Activated CD4-positive, alpha-beta T cell treated with anti-CD3 and anti-CD28 coated beads, Interleukin-2, amount 50 U/mL, for 48 hours (primary cell): ENCODE measurements at regions not wholly inside any gene's neighbourhood (a gene's known extent, or its start where the extent isn't known, plus 50 kb on each side); places are given as distances from the start of the nearest gene placed in this dataset.

Experiments
- DNase-seq, 2 experiments: peaks; one replicate each; pipeline ENCODE4 v3.0.0-alpha.2; 2020

DNA sequence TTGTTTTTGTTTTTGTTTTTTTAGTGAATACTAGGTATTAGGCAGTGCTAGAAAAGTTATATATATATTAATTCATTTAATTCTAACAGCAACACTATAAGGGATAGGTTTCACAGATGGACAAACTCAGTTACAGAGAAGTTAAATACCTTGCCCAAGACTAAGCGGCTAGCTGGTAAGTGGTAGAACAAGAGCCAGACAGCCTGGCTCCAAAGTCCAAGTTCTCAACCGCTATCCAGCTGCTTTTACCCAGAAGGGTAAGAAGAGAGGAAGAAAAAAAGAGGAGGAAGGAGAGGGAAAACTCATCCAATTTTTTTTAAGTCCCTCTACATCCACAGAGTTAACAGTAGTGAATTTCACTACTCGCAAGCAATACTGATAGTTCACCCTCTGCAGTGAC, 217.0 kb downstream of the SPRY2 start:
- no peak for DNase-seq

DNA sequence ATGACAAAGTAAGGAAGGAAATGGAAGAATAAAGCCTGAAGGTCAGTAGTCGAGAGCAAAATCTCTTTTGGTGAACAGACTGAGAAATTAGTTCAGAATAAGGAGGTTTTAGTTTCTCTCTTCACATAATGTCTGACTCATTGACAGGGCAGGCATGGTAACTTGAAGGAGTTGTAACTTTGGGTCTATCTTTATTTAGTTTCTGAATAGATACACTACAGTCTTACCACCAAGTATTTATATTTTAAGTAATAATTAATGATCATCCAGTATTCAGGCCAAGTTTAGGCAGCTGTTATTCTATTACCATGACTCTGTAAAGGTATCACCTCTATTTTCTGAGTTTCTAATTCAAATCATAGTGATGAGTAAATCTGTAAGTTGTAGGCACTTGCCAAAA, 219.9 kb downstream of the SPRY2 start:
- no peak for DNase-seq

DNA sequence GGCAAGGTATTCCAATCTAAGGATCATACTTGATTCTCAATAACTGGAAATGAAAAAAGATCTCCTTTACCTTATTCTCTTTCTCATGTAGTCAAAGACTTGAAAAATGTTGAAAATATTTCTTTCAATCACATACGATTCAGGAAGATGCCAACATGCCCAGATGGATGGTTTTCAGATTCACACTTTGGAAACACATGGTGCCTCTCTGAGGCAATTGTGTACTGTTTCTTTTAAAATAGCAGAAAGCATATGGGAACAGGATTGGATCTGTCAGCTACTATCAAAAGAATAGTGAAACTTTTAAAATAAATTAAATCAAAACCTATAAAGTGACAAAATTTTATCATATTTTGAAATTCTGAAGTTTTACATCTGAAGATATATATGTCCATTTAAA, 222.4 kb downstream of the SPRY2 start:
- no peak for DNase-seq

DNA sequence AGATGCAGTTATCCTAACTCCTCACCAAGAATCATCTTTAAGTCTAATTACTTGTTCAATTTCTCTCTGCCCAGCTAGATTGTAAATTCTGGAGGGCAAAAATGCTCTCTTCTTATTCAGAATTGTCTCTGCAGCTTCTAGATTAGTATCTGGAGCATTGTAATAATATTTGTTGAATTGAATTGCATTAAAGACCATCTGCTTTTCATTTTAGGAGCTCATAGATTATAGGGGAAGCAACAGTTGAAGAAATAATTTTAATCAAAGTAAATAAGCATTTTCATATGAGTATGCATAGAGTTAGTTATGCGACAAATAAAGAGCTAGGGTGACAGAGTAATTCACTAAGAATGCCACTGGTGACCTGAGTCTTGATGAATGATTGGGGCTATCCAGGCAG, 222.8 kb downstream of the SPRY2 start:
- DNase-seq, result no peak

DNA sequence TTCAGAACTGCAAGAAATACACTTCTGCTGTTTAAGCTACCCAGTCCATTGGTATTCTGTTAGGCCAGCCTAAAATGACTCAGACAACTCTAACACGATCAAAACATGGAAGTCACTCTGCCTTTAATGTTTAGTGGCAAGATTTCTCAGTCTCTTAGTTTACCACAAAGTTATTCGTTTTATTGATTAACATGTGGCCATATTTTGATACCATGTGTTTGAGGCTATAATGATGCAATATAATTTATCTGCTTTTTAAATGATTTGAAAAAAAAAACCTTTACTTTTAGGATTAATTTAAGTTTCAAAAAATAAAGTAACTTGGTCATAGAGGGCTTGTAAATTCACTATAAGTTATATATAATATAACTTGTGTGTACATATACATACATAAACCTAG, 223.4 kb downstream of the SPRY2 start:
- DNase-seq, result no peak

DNA sequence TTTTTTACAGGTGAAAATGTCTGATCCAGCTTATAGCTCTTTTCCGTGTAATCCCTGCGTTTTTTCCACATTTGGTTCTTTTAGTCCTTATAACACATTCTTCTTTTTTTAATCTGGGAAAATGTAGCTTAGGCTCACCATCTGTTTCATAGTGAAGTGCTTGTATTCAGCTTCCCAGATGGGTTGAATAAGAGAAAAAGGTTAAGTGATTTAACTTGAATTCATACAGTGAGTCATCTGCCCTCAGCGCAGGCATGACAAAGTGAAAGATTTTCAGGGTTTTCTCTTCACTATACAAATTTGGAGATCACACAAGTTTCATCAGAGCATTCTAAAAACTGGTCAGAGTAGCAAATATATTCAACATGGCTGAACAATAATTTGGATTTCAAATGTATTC, 224.8 kb downstream of the SPRY2 start:
- DNase-seq, result no peak

DNA sequence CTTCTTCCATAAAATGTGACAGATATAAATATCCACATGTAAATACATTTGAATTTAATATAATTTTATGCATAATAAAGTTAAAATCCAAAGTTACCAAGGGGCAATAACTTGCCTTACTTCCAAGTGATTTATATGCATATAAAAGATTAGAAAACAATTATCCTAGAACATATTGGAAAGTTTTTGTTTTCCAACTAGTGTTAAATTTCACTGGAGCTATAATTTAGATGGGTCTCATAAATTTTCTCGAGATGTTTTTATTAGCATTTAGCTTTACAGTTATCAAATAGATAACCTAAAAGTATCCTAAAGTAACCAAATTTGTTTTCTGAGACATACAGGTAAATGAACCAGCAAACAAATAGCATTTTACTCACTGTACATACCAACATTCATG, 225.3 kb downstream of the SPRY2 start:
- DNase-seq, result no peak

DNA sequence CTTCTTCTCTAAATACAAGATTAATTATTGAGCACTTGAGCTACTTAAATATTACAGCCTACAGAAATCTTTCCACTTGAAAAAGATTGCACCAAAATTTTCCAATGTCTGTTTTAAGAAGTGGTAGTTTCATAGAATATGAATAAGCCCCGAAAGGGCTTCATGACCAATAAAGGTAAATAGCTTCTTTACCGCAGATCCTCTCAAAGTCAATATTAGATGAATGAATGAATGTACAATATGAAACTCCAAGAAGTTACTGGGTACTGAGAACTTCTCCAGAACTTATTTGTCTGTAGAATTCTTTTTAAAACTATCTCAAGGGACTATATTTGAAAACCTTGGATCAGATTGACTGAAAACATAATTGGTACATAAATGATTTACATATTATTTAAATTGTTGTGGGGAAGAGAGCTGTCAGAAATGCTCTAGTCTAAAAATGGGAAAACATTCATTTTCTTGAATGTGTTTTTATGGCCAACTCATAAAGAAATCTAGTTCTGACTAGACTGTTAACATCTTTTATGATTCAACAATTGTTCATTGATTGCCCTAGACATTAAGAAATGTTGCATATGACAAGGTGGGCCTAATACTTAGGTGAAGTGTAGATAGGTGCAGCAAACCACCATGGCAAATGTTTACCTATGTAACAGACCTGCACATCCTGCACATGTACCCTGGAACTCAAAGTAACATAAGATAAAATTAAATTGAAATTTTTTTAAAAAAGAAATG, 227.0 kb downstream of the SPRY2 start:
- no peak for DNase-seq

DNA sequence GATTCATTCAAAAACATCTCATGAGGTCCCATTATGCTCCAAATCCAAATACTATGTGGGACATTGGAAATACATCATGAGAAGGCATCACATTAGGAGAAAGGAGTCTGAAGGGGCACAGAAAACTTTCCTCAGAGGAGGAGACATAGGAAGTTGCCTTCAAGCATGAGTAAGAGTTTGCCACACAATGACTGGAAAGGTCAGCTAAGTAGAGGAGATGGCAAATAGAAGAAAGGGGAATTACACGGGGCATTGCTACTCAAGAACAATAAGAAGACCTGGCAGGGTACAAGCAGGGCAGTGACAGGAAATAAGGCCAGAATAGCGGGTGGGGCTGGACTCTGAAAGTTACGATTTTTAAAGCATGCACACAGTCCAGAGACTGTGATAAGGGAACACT, 231.6 kb downstream of the SPRY2 start:
- no peak for DNase-seq

DNA sequence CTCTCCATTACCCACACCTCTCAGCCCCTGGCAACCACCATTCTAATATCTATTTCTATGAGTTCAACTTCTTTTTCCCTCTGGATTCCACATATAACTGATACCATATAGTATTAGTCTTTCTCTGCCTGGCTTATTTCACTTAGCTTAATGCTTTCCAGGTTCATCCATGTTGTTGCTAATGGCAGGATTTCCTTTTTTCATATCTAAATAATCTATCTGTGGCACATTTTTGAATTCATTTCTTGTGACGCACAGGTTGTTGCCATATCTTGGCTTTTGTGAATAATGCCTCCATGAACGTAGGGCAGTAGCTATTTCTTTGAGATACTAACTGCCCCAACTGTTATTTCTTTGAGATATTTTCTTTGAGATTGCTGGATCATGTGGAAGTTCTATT, 235.6 kb downstream of the SPRY2 start:
- DNase-seq, result no peak

DNA sequence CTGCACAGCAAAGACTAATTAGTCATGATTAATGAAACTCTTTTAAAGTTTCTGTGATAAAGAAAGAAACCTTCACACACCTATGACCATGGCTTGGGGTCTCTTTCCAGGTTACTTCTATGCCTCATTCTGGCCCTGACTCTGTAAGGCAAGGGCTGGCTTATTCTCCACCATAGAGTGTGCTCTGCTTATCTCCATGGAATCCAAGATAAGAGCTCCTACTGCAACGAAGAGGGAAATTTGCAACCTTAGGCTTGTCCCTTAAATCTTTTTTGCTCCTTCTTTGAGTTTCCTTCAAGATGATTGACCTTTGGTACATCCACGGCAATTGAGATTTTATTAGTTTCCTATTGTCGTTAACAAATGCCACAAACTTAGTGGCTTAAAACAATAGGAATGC, 239.9 kb downstream of the SPRY2 start:
- no peak for DNase-seq

DNA sequence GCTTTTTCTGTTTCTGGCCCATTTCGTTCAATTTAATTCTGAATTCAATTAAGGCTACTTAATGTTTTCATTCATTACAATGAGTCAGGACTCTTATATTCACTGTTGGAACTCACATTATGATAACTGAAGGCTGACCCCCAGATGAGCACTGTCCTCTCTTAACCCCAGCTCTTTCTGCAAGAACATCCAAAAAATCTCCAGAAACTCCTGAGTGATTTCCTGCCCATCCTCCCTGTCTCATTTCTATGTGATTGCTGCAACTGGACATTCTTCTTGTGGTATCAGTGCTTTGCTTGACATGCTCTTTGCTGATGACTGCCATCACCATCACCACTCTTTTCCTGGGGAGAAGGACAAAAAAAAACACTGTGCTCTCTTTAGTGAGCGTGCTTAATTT, 240.3 kb downstream of the SPRY2 start:
- DNase-seq, result no peak

DNA sequence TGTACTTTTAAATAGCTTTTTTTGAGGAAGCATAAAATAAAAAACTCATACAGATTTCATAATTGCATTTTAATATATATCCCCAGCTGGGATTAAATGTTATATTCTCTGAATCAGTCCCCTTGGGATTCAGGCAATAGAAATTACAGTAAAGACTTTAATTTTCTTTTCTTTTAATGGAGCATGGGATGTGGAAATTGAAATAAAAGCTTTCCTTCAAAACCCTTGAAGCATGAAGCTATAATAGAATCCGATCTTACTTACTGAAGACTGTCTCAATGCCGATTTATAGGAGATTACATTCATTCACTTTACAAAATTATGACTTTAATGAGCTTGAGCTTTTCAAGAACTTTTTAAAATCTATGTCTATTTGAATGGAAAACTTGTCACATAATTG, 243.4 kb downstream of the SPRY2 start:
- DNase-seq, result no peak

DNA sequence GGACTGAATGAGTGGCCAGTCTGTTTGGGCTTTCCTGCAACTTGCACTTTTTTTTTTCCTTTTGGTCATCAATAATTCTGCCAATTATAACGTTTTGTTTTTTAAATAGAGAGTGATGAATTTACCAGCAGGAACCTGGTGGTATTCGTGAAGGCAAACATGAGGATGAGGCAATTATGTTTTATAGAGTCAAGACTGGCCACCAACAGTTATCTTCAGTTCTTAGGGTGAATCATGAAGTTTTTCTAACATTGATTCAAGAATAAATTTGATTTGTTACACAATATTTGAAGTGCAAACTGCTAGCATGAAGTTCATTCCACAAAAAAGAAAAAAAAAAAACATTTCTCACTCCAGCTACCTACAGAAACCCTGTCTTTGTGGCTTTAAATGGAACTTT, 244.5 kb downstream of the SPRY2 start:
- no peak for DNase-seq

DNA sequence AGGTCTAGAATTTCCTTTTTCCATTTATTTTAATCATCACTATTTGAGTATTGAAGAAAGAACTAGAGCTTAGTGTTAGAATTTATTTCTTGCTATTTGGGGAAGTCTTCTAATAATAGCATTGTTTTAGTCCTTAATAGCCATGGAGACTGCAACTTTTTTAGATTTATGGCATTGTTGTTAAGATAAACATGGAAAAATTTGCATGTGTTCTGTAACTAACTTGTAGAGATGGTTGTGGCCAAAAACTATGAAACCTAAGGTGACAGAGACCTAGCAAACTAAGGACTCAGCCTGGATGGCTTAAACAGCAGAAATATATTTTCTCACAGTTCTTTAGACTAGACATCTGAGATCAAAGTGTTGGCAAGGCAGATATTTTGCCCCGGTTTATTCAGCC, 246.4 kb downstream of the SPRY2 start:
- no peak for DNase-seq

DNA sequence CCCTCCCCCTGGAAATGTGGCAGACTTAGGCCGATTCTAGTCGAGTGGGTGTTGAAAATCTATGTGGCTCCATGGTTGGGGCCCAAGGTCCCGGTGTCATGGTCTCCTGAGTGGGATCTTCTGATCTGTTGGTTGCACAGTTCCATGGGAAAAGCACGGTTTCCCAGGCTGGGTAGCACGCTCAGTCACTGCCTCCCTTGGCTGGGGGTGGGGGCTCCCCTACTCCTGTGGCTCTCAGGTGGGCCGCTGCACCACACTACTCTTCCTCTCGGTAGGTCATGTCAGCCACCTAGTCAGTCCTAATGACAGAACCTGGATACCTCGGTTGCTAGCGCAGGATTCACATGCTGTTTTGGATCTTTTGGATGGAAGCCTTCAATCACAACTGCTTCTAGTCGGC, 247.0 kb downstream of the SPRY2 start:
- no peak for DNase-seq

DNA sequence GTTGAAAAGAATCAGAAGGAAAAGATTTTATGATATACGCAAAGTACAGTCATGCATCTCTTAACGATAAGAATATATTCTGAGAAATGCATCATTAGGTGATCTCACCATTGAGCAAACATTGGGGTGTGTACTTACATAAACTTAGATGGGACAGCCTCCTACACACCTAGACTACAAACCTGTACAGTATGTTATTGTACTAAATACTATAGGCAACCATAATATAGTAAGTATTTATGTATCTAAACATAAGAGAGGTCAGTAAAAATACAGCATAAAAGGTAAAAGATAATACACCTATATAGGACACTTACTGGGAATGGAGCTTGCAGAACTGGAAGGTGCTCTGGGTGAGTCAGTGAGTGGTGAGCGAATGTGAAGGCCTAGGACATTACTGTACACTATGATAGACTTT, 254.6 kb downstream of the SPRY2 start:
- DNase-seq, result no peak

DNA sequence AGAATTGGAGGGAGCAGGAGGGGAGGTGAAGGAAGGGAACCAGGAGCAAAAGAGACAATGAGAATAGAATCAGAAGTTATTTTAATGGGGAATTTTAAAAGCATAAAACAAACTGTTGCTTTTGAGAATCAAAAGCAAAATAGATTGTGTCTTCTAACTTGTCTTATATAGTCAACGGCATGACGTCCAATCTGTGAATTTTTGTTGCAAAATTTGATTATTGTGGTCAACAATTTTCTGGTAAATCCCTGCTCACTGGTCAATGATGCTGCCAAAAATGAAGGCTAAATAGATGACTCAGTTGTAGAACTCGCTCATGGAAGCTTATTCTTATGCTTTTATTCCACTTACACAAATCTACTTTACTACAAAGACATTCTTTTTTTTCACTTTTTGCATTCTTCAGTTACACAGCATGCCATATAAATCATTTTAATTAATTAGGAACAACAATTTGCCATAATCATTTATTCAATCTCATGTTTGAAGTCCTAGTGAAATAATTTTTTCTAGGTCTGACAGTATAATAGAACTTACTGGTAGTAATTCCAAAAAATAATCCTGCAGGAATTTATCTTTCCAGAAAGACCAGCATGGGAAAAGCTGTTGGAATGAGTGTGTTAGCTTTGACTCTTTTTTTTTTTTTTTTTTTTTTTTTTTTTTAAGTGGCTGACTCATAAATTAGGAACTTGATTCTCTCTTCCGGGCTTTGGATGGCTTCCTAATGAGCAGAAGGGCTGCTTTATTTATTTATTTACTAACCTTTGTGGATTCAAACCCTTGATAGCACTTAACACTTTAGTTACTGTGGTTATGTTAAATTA, 256.9 kb downstream of the SPRY2 start:
- DNase-seq, result no peak

DNA sequence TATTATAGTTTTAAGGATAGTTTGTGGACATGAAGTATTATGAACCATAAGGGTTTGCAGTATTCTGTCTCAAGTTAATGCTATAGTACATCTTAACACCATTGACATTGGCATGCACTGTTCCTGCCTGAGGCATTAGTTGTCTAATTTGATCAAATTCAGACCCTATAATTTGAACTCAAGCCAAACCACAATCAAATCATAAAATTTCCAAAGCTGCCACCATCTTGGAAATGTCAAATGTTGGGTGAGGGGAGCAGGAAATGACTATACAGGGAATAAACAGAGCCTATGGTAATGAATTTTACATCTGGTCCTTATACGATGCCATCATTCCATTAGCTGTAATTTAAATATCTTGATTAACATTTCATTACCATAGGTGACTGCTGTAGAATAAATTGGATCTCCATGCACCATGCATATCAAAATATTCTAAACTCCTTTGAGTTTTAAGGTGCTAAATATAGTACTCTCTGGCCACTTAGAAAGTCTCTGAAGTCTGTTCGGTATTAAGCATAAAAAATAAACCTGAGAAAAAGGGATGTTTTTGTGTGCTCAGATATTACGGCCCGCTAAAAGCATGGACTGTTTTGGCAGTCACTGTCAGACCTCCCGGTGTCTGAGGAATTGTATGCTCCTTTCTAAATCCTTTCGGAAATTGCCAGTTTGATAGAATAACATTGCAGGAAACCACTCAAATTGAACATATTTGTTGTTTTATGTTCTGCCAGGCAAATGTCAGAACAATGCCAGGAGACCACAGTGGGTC, 257.7 kb downstream of the SPRY2 start:
- DNase-seq, result no peak

DNA sequence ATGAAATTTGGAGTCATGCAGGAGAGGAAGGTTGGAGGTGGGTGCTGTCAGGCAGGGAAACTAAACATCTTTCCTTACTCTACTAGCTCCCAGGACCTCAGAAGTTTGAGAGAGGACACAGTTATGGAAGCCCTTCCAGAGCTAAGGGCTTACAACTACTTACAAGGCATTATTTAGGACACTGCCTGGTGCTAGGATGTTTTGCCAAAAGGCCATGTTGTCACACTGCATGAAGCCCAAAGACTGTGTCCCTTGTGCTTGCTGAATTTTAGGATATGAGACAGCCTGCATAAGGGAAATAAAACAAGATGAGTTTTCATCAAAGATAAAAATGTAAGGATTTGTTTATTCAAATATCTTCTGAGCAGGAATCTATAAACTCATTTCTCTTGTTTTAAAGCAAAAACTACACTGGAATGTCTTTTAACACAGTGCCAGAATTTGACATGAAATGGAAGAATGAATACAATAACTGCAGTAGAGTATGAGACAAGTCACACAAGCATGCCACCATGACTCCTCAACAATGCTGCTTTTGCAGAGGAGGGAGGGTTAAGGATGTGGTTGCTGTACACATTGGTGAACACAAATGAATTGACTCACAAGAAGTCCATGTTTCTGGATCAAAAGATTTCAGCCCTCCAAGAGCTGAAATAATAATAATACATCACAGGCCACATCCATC, 258.4 kb downstream of the SPRY2 start:
- DNase-seq, result no peak

DNA sequence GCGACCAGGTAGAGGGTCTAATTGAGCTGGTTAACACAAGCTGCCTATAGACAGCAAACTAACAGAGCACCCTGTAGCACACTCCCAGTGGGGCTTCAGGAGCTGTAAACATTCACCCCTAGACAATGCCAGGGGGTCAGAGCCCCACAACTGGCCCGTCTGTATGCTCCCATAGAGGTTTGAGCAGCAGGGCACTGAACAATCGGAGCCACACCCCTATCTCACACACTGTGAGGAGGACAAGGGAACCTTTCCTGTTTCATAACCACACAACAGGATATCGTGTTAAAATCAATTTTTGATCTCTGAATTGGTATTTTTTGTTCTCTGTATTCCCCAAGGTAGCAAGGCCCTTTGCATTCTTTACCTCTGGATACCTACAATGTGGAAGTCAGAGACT, 266.1 kb downstream of the SPRY2 start:
- no peak for DNase-seq

DNA sequence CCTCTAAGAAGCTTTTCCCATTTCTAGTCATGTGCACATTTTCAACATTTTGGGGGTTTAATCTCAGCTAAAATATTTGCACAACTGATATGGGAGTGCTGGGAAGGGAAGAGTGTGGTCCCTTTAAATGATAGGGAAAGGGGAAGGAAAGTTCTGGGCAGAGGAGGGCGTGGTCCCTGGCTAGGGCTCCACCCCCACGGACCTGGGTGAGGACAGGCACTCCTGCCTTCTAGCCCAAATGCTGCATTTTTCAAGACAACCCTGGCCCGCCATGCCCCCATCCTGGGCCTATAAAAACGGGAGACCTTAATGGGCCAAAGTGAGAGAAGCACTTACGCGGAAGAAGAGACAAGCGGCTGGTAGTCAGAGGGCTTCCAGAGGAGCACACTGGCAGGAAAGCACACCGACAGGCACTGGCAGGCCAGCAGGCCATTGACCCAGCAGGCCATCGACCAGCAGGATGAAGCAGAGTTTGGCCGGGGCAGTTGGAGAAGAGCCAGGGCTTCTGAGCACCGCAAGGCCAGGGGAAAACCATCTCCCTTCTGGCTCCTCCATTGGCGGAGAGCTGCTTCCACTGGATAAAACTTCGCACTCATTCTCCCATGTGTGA, 266.7 kb downstream of the SPRY2 start:
- DNase-seq, result no peak

DNA sequence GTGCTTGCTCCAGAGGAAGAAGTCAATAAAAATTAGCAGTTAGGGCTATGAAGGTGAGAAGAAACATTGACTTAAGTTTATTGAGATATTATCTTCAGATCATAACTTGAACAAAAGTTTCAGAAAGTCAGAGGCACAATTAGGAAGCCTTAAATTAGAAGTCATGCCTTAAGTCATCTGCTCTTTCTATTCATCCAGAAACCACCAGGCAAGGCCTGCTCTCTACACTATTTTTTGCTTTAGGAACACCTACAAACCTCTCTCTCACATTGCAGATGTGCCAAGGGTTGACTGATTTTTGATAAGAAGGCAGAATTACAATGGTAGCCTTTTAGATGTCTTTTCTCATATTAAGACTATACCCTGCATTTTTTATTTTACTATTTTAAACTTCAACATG, 268.7 kb downstream of the SPRY2 start:
- DNase-seq, result no peak
